ENCODE measurements at regions not wholly inside any gene's neighbourhood (a gene's known extent, or its start where the extent isn't known, plus 50 kb on each side); places are given as distances from the start of the nearest gene placed in this dataset.

- Histone ChIP-seq H3K9ac (ENCODE audit: control insufficient read depth, extremely low read depth, insufficient read depth, low read length) (no peak overlapping the region), H3K4me2 (ENCODE audit: control insufficient read depth, extremely low read depth, insufficient read depth, low read depth, low read length) (no peak overlapping the region), H3K9me3 (ENCODE audit: control insufficient read depth, low read depth, low read length) (no peaks in the 10 kb centered on the region), H3K79me2 (ENCODE audit: control insufficient read depth, insufficient read depth, low read length) (no peaks in the 10 kb centered on the region), H3K4me3 (ENCODE audit: control insufficient read depth in 2 of 3, extremely low read depth in 1 of 3, insufficient read depth in 2 of 3, low read depth in 1 of 3, low read length in 3 of 3) (no peak overlapping the region), H3K27me3 (ENCODE audit: control insufficient read depth, extremely low read depth, insufficient read depth, low read length) (no peaks in the 10 kb centered on the region), H3K27ac (ENCODE audit: control insufficient read depth, insufficient read depth, low read length) (no peak overlapping the region), H3K9me1 (ENCODE audit: control insufficient read depth, extremely low read depth, insufficient read depth, low read length) (no peaks in the 10 kb centered on the region), H4K20me1 (ENCODE audit: control insufficient read depth, extremely low read depth, insufficient read depth, low read length) (no peaks in the 10 kb centered on the region), H3K36me3 (ENCODE audit: control insufficient read depth in 2 of 2, extremely low read depth in 1 of 2, insufficient read depth in 2 of 2, low read length in 2 of 2) (no peaks in the 10 kb centered on the region), H2AFZ (ENCODE audit: control insufficient read depth, low read length) (no peak overlapping the region), H3K4me1 (ENCODE audit: control insufficient read depth, extremely low read depth, insufficient read depth, low read length) (no peaks in the 10 kb centered on the region)
- TF ChIP-seq EZH2 (IDR thresholded peaks at IDR 0.05; ENCODE audit: low read length): no peak
- DNase-seq (ENCODE audit: low read depth, low spot score) (no peak), FAIRE-seq (no peak)
- dilution Hi-C loops (cut with MboI; ENCODE audit: extremely low pct_ligation_motif_present, low sequenced_read_pairs): no loop called here
These were observed 192.7 kb upstream of the S100G start for GRCh38 chrX:16457239-16457638.

GRCh38 chrX:16458208-16458607 lies 191.8 kb upstream of the S100G start:
- H3K36me3 ChIP-seq (ENCODE audit: control insufficient read depth in 2 of 2, extremely low read depth in 1 of 2, insufficient read depth in 2 of 2, low read length in 2 of 2): no peaks in the 10 kb centered on the region
- TF ChIP-seq CTCF (optimal IDR thresholded peaks at IDR 0.05 in 1 of 3, IDR thresholded peaks at IDR 0.05 in 1 of 3, conservative IDR thresholded peaks at IDR 0.05 in 1 of 3; ENCODE audit: extremely low read depth in 1 of 3, insufficient read depth in 2 of 3, low read length in 3 of 3) (no peak), EZH2 (IDR thresholded peaks at IDR 0.05; ENCODE audit: low read length) (no peak)
- H3K79me2 ChIP-seq (ENCODE audit: control insufficient read depth, insufficient read depth, low read length): no peaks in the 10 kb centered on the region
- no peak overlapping the region for H3K4me2 ChIP-seq (ENCODE audit: control insufficient read depth, extremely low read depth, insufficient read depth, low read depth, low read length)
- DNase-seq (ENCODE audit: low read depth, low spot score): no peak
- no peaks in the 10 kb centered on the region for H3K4me1 ChIP-seq (ENCODE audit: control insufficient read depth, extremely low read depth, insufficient read depth, low read length)
- H3K27me3 ChIP-seq (ENCODE audit: control insufficient read depth, extremely low read depth, insufficient read depth, low read length): no peaks in the 10 kb centered on the region
- no peak for FAIRE-seq
- no peaks in the 10 kb centered on the region for H3K9me1 ChIP-seq (ENCODE audit: control insufficient read depth, extremely low read depth, insufficient read depth, low read length)
- H3K9me3 ChIP-seq (ENCODE audit: control insufficient read depth, low read depth, low read length): no peaks in the 10 kb centered on the region
- dilution Hi-C loops (cut with MboI; ENCODE audit: extremely low pct_ligation_motif_present, low sequenced_read_pairs): no loop called here
- H3K9ac ChIP-seq (ENCODE audit: control insufficient read depth, extremely low read depth, insufficient read depth, low read length): no peak overlapping the region
- H3K27ac ChIP-seq (ENCODE audit: control insufficient read depth, insufficient read depth, low read length): no peak overlapping the region
- H3K4me3 ChIP-seq (ENCODE audit: control insufficient read depth in 2 of 3, extremely low read depth in 1 of 3, insufficient read depth in 2 of 3, low read depth in 1 of 3, low read length in 3 of 3): no peak overlapping the region
- no peak overlapping the region for H2AFZ ChIP-seq (ENCODE audit: control insufficient read depth, low read length)
- H4K20me1 ChIP-seq (ENCODE audit: control insufficient read depth, extremely low read depth, insufficient read depth, low read length): no peaks in the 10 kb centered on the region

- no peak for FAIRE-seq
- Histone ChIP-seq H3K27ac (ENCODE audit: control insufficient read depth, insufficient read depth, low read length) (no peak overlapping the region), H3K4me1 (ENCODE audit: control insufficient read depth, extremely low read depth, insufficient read depth, low read length) (no peaks in the 10 kb centered on the region), H4K20me1 (ENCODE audit: control insufficient read depth, extremely low read depth, insufficient read depth, low read length) (no peaks in the 10 kb centered on the region), H3K79me2 (ENCODE audit: control insufficient read depth, insufficient read depth, low read length) (no peaks in the 10 kb centered on the region), H3K4me2 (ENCODE audit: control insufficient read depth, extremely low read depth, insufficient read depth, low read depth, low read length) (no peak overlapping the region), H3K9ac (ENCODE audit: control insufficient read depth, extremely low read depth, insufficient read depth, low read length) (no peak overlapping the region), H3K9me3 (ENCODE audit: control insufficient read depth, low read depth, low read length) (no peaks in the 10 kb centered on the region), H2AFZ (ENCODE audit: control insufficient read depth, low read length) (no peak overlapping the region), H3K9me1 (ENCODE audit: control insufficient read depth, extremely low read depth, insufficient read depth, low read length) (no peaks in the 10 kb centered on the region), H3K4me3 (ENCODE audit: control insufficient read depth in 2 of 3, extremely low read depth in 1 of 3, insufficient read depth in 2 of 3, low read depth in 1 of 3, low read length in 3 of 3) (no peak overlapping the region), H3K36me3 (ENCODE audit: control insufficient read depth in 2 of 2, extremely low read depth in 1 of 2, insufficient read depth in 2 of 2, low read length in 2 of 2) (no peaks in the 10 kb centered on the region), H3K27me3 (ENCODE audit: control insufficient read depth, extremely low read depth, insufficient read depth, low read length) (no peaks in the 10 kb centered on the region)
- TF ChIP-seq EZH2 (IDR thresholded peaks at IDR 0.05; ENCODE audit: low read length) (no peak), CTCF (optimal IDR thresholded peaks at IDR 0.05 in 1 of 3, IDR thresholded peaks at IDR 0.05 in 1 of 3, conservative IDR thresholded peaks at IDR 0.05 in 1 of 3; ENCODE audit: extremely low read depth in 1 of 3, insufficient read depth in 2 of 3, low read length in 3 of 3) (no peak)
- DNase-seq (ENCODE audit: low read depth, low spot score): no peak
- dilution Hi-C loops (cut with MboI; ENCODE audit: extremely low pct_ligation_motif_present, low sequenced_read_pairs): no loop called here
These were observed 190.9 kb upstream of the S100G start for GRCh38 chrX:16459008-16459407.

Measured in keratinocyte (primary cell).